H1 (cell line): ENCODE measurements at regions not wholly inside any gene's neighbourhood (a gene's known extent, or its start where the extent isn't known, plus 50 kb on each side); places are given as distances from the start of the nearest gene placed in this dataset.

Experiments
- CTCF ChIA-PET: fragments of 300-600 bp; sonication (Branson Sonifier 250); formaldehyde crosslinking; loops from one replicate; lab custom pipeline; 2021; ENCODE audit not compliant: partially characterized antibody; lab: Charles Lee
- POLR2A ChIA-PET: fragments of 300-600 bp; sonication (Branson Sonifier 250); formaldehyde crosslinking; loops from one replicate; lab custom pipeline; 2021; ENCODE audit warnings: inconsistent platforms; ENCODE audit not compliant: partially characterized antibody; lab: Charles Lee
- DNase-seq, 2 experiments: peaks; one replicate each; pipeline versions ENCODE4 v3.0.0 to v3.0.0-alpha.2; 2010 to 2022; ENCODE audit warnings: low spot score in 2 of 2, low read depth in 1 of 2, mixed read lengths in 1 of 2
- FAIRE-seq: peaks from 2 replicates; lab custom pipeline; 2011; peaks lifted over from hg19 to GRCh38; lab: Jason Lieb, UNC
- H2AFZ ChIP-seq: 2 replicates; pipeline ENCODE4 v1.8.1; 2012; ENCODE audit warnings: low read length, inconsistent platforms
- H2AK5ac ChIP-seq: 2 replicates; pipeline ENCODE4 v1.6.1; 2013; ENCODE audit warnings: low read depth, low read length
- H2BK120ac ChIP-seq: replicated peaks from 2 replicates; pipeline ENCODE3; 2013; ENCODE audit warnings: low read depth, low read length, inconsistent platforms
- H2BK12ac ChIP-seq: 2 replicates; pipeline ENCODE4 v1.6.1; 2013; ENCODE audit warnings: low read depth, low read length
- H2BK15ac ChIP-seq: 2 replicates; pipeline ENCODE4 v1.6.1; 2013; ENCODE audit warnings: low read length
- H2BK20ac ChIP-seq: 2 replicates; pipeline ENCODE4 v1.6.1; 2013; ENCODE audit warnings: low read length
- H2BK5ac ChIP-seq: 2 replicates; pipeline ENCODE4 v1.6.1; 2013; ENCODE audit warnings: low read depth, low read length
- H3K14ac ChIP-seq: 2 replicates; pipeline ENCODE4 v1.6.1; 2013; ENCODE audit warnings: inconsistent platforms; ENCODE audit not compliant: insufficient read length
- H3K18ac ChIP-seq: 2 replicates; pipeline ENCODE4 v1.6.1; 2013; ENCODE audit warnings: low read length; ENCODE audit errors: extremely low read depth
- H3K23ac ChIP-seq: 2 replicates; pipeline ENCODE4 v1.6.1; 2013; ENCODE audit warnings: inconsistent platforms; ENCODE audit not compliant: insufficient read length
- H3K23me2 ChIP-seq: 2 replicates; pipeline ENCODE4 v1.6.1; 2013; ENCODE audit warnings: low read depth, low read length
- H3K27ac ChIP-seq: 2 replicates; pipeline ENCODE4 v1.6.1; 2011; ENCODE audit warnings: low read depth, low read length, inconsistent platforms
- H3K27me3 ChIP-seq, 4 experiments: replicated peaks in 1 of 4; 1 replicate in 1 of 4; 2 replicates in 3 of 4; pipeline versions ENCODE4 v1.6.1 to v1.8.1; 2011 to 2013; ENCODE audit warnings: low read length in 3 of 4, mild to moderate bottlenecking in 3 of 4, inconsistent platforms in 2 of 4, mixed read lengths in 2 of 4, moderate library complexity in 1 of 4; ENCODE audit not compliant: control insufficient read depth in 3 of 4, insufficient read depth in 3 of 4; ENCODE audit errors: extremely low read depth in 1 of 4
- H3K36me3 ChIP-seq, 4 experiments: 2 replicates each; pipeline versions ENCODE4 v1.6.1 to v1.8.1; 2011 to 2013; ENCODE audit warnings: mild to moderate bottlenecking in 4 of 4, low read length in 3 of 4, moderate library complexity in 2 of 4, control low read depth in 1 of 4, inconsistent platforms in 1 of 4; ENCODE audit not compliant: insufficient read depth in 4 of 4, control insufficient read depth in 2 of 4
- H3K4ac ChIP-seq: replicated peaks from 2 replicates; pipeline ENCODE3; 2013; ENCODE audit warnings: low read length, low read depth, mixed read lengths, inconsistent platforms; ENCODE audit not compliant: insufficient read length
- H3K4me1 ChIP-seq, 4 experiments: replicated peaks in 1 of 4; 1 replicate in 1 of 4; 2 replicates in 3 of 4; pipeline versions ENCODE4 v1.6.1 to v1.8.1; 2011 to 2013; ENCODE audit warnings: low read length in 3 of 4, inconsistent platforms in 2 of 4, mixed read lengths in 1 of 4; ENCODE audit not compliant: insufficient read depth in 4 of 4, control insufficient read depth in 3 of 4
- H3K4me2 ChIP-seq, 2 experiments: 2 replicates each; pipeline versions ENCODE4 v1.6.1 to v1.8.1; 2011 to 2013; ENCODE audit warnings: low read depth in 2 of 2, low read length in 2 of 2, control low read depth in 1 of 2, inconsistent platforms in 1 of 2, mild to moderate bottlenecking in 1 of 2; ENCODE audit not compliant: insufficient read depth in 1 of 2
- H3K4me3 ChIP-seq, 4 experiments: fragments of 200-600, 300-600 bp in 1 of 4; sonication (generic), shearing (Covaris generic), sonication (Bioruptor Twin) in 1 of 4; 2 replicates each; pipeline versions ENCODE4 v1.5.1 to v1.8.1; 2011 to 2016; ENCODE audit warnings: low read length in 4 of 4, low read depth in 3 of 4, control low read depth in 2 of 4, inconsistent platforms in 2 of 4, mild to moderate bottlenecking in 2 of 4, mixed read lengths in 1 of 4, moderate library complexity in 1 of 4; ENCODE audit not compliant: insufficient read depth in 2 of 4; ENCODE audit errors: extremely low read depth in 1 of 4
- H3K56ac ChIP-seq: replicated peaks from 2 replicates; pipeline ENCODE3; 2013; ENCODE audit warnings: low read depth, mild to moderate bottlenecking, mixed read lengths, low read length, inconsistent platforms; ENCODE audit not compliant: insufficient read length
- H3K79me1 ChIP-seq: 2 replicates; pipeline ENCODE4 v1.6.1; 2013; ENCODE audit warnings: low read depth, low read length, control low read depth
- H3K79me2 ChIP-seq, 2 experiments: 2 replicates each; pipeline versions ENCODE4 v1.6.1 to v1.8.1; 2012 to 2013; ENCODE audit warnings: low read length in 2 of 2, mild to moderate bottlenecking in 2 of 2, inconsistent platforms in 1 of 2; ENCODE audit not compliant: insufficient read depth in 2 of 2, control insufficient read depth in 1 of 2
- H3K9ac ChIP-seq, 4 experiments: replicated peaks in 1 of 4; 1 replicate in 1 of 4; 2 replicates in 3 of 4; pipeline versions ENCODE4 v1.6.1 to v1.8.1; 2011 to 2013; ENCODE audit warnings: low read depth in 3 of 4, low read length in 3 of 4, control low read depth in 2 of 4, mild to moderate bottlenecking in 2 of 4, moderate library complexity in 2 of 4, inconsistent platforms in 1 of 4; ENCODE audit errors: extremely low read depth in 1 of 4
- H3K9me3 ChIP-seq, 2 experiments: 2 replicates each; pipeline versions ENCODE4 v1.6.1 to v1.8.1; 2012 to 2013; ENCODE audit warnings: mild to moderate bottlenecking in 2 of 2, moderate library complexity in 2 of 2, control low read depth in 1 of 2, inconsistent platforms in 1 of 2, low read depth in 1 of 2, low read length in 1 of 2, mixed read lengths in 1 of 2; ENCODE audit not compliant: insufficient read depth in 2 of 2
- H4K20me1 ChIP-seq, 2 experiments: replicated peaks in 1 of 2; 2 replicates each; pipeline versions ENCODE3 to v1.8.1; 2011 to 2013; ENCODE audit warnings: inconsistent platforms in 2 of 2, low read length in 2 of 2, mild to moderate bottlenecking in 1 of 2; ENCODE audit not compliant: insufficient read depth in 2 of 2, control insufficient read depth in 1 of 2
- H4K5ac ChIP-seq: 2 replicates; pipeline ENCODE4 v1.6.1; 2013; ENCODE audit warnings: low read length, low read depth, mixed read lengths, inconsistent platforms; ENCODE audit not compliant: insufficient read length
- H4K8ac ChIP-seq: 2 replicates; pipeline ENCODE4 v1.8.0; 2013; ENCODE audit warnings: mild to moderate bottlenecking, moderate library complexity, low read length, inconsistent platforms; ENCODE audit not compliant: insufficient read depth; ENCODE audit errors: extremely low read depth
- H4K91ac ChIP-seq: replicated peaks from 2 replicates; pipeline ENCODE3; 2013; ENCODE audit warnings: low read length, mixed read lengths, inconsistent platforms; ENCODE audit not compliant: insufficient read length
- TCF12 ChIP-seq: IDR thresholded peaks from 2 replicates; pipeline ENCODE4 v1.6.1; 2011; ENCODE audit warnings: low read depth, mild to moderate bottlenecking, low read length
- WGBS, 2 experiments: shearing (Covaris generic) in 1 of 2; methylation state at CpG; one replicate each; pipeline versions ENCODE4 v1.1.6 to v1.1.7; 2013 to 2015; ENCODE audit warnings: low lambda C conversion rate in 2 of 2, mixed read lengths in 2 of 2, inconsistent platforms in 1 of 2, low coverage in 1 of 2, missing lambda C conversion rate in 1 of 2; ENCODE audit not compliant: insufficient replicate concordance in 2 of 2, insufficient coverage in 1 of 2, insufficient read length in 1 of 2; ENCODE audit errors: extremely low coverage in 1 of 2, missing lambda C conversion rate in 1 of 2; 5-methylcytosine and 5-hydroxymethylcytosine counted together
- TF ChIP-seq, protein P1 (sequence below): IDR thresholded peaks from 2 replicates; pipeline ENCODE4 v1.6.1; 2012; ENCODE audit warnings: low read length, inconsistent platforms
- TF ChIP-seq, protein P2 (sequence below): IDR thresholded peaks from 2 replicates; pipeline ENCODE4 v1.6.1; 2012; ENCODE audit warnings: inconsistent platforms

DNA sequence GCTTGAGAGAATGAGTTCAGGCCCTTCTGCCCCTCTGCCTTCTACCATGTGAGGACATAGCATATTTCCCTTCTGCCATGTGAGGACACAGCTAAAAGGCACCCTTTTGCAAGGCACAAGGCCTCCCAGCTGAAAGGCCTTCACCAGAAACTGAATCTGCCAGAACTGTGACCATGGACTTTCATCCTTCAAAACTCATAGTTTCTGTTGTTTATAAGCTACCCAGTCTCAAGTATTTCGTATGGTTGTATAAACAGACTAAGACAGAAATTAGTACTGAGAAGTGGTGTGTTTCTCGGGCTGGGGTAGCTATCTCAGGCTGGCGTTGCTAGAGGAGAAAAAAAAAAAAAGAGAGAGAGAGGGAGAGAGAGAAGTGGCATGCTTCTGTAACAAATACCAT is 368.6 kb downstream of the DMRTA1 start:
- Histone ChIP-seq H4K91ac (no peak overlapping the region), H3K18ac (no peak overlapping the region), H3K4ac (no peak overlapping the region), H3K79me2 (no peaks in the 10 kb centered on the region), H3K23ac (no peak overlapping the region), H3K4me2 (no peak overlapping the region), H2BK20ac (no peak overlapping the region), H3K4me1 (no peaks in the 10 kb centered on the region), H3K9me3 (no peaks in the 10 kb centered on the region), H2AFZ (no peak overlapping the region), H2BK12ac (no peak overlapping the region), H2BK120ac (no peak overlapping the region), H3K23me2 (no peaks in the 10 kb centered on the region), H3K79me1 (no peaks in the 10 kb centered on the region), H3K14ac (no peak overlapping the region), H2AK5ac (no peak overlapping the region), H3K4me3 (no peak overlapping the region), H2BK5ac (no peak overlapping the region), H4K20me1 (no peaks in the 10 kb centered on the region), H4K5ac (no peak overlapping the region), H3K27me3 (no peaks in the 10 kb centered on the region), H4K8ac (no peak overlapping the region), H2BK15ac (no peak overlapping the region), H3K9ac (no peak overlapping the region), H3K36me3 (no peaks in the 10 kb centered on the region), H3K27ac (no peak overlapping the region), H3K56ac (no peak overlapping the region)
- 90% methylated on average over 1 of the region's 3 CpGs; no CpG with 5 or more reads in 1 of the 2 experiments for WGBS, 2 experiments
- FAIRE-seq = no peak
- TF ChIP-seq, protein P1, sequence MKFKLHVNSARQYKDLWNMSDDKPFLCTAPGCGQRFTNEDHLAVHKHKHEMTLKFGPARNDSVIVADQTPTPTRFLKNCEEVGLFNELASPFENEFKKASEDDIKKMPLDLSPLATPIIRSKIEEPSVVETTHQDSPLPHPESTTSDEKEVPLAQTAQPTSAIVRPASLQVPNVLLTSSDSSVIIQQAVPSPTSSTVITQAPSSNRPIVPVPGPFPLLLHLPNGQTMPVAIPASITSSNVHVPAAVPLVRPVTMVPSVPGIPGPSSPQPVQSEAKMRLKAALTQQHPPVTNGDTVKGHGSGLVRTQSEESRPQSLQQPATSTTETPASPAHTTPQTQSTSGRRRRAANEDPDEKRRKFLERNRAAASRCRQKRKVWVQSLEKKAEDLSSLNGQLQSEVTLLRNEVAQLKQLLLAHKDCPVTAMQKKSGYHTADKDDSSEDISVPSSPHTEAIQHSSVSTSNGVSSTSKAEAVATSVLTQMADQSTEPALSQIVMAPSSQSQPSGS = no peak
- no peak for TF ChIP-seq TCF12
- TF ChIP-seq, protein P2, sequence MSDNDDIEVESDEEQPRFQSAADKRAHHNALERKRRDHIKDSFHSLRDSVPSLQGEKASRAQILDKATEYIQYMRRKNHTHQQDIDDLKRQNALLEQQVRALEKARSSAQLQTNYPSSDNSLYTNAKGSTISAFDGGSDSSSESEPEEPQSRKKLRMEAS = no peak
- CTCF ChIA-PET = interaction anchor here (1.0 to 2.3 kb wide), 4 partner anchors 10 to 659 kb away, joined by 3 to 12 read pairs (median 4); no protein-coding TSS in a partner anchor
- DNase-seq = no peak
- POLR2A ChIA-PET = interaction anchor here (0.6 kb wide), 1 partner anchor 212 kb away, joined by 3 read pairs; no protein-coding TSS in a partner anchor
